Progenitor cell of endocrine pancreas (in vitro differentiated cells): ENCODE measurements at regions not wholly inside any gene's neighbourhood (a gene's known extent, or its start where the extent isn't known, plus 50 kb on each side); places are given as distances from the start of the nearest gene placed in this dataset.

ENCODE experiments used
- DNase-seq: peaks from one replicate; pipeline ENCODE4 v3.0.0; 2021; ENCODE audit warnings: low spot score; ENCODE audit not compliant: unreplicated experiment
- H3K27ac Mint-ChIP-seq: 2 replicates; pipeline ENCODE4 v1.8.0; 2021; ENCODE audit warnings: mild to moderate bottlenecking, moderate library complexity, mixed read lengths
- H3K27me3 Mint-ChIP-seq: 2 replicates; pipeline ENCODE4 v1.8.0; 2021; ENCODE audit warnings: mixed read lengths
- H3K36me3 Mint-ChIP-seq: 2 replicates; pipeline ENCODE4 v1.8.0; 2022; ENCODE audit warnings: mixed read lengths; ENCODE audit not compliant: insufficient read depth
- H3K4me1 Mint-ChIP-seq: 2 replicates; pipeline ENCODE4 v1.8.0; 2021; ENCODE audit warnings: low read depth, mixed read lengths
- H3K4me3 Mint-ChIP-seq: 2 replicates; pipeline ENCODE4 v1.8.0; 2021; ENCODE audit warnings: low read depth, mild to moderate bottlenecking, moderate library complexity, mixed read lengths
- H3K9me3 Mint-ChIP-seq: 2 replicates; pipeline ENCODE4 v1.8.0; 2021; ENCODE audit warnings: low read depth, mixed read lengths
- CTCF ChIP-seq: fragments of 200-600 bp; sonication (generic); IDR thresholded peaks from one replicate; pipeline ENCODE4 v1.5.0; 2021; ENCODE audit warnings: antibody characterized with exemption, mild to moderate bottlenecking; ENCODE audit not compliant: unreplicated experiment

- Mint-ChIP-seq H3K27me3 (no peaks in the 10 kb centered on the region), H3K4me1 (no peaks in the 10 kb centered on the region), H3K4me3 (no peak overlapping the region), H3K27ac (no peak overlapping the region), H3K36me3 (peaks cover 1% of the 10 kb centered on the region), H3K9me3 (peaks cover 50% of the 10 kb centered on the region)
- no peak for DNase-seq
- no peak for TF ChIP-seq CTCF
Measured at GRCh38 chr16:13696017-13696416, 223.9 kb upstream of the ERCC4 start.

- no peak overlapping the region for H3K27ac Mint-ChIP-seq
- H3K4me1 Mint-ChIP-seq, result no peaks in the 10 kb centered on the region
- DNase-seq, result no peak
- peaks cover 50% of the 10 kb centered on the region for H3K9me3 Mint-ChIP-seq
- peaks cover 1% of the 10 kb centered on the region for H3K36me3 Mint-ChIP-seq
- H3K27me3 Mint-ChIP-seq, result no peaks in the 10 kb centered on the region
- no peak overlapping the region for H3K4me3 Mint-ChIP-seq
- TF ChIP-seq CTCF, result no peak
Measured at GRCh38 chr16:13697013-13697412, 222.9 kb upstream of the ERCC4 start.

- H3K4me3 Mint-ChIP-seq, result no peak overlapping the region
- no peak overlapping the region for H3K27ac Mint-ChIP-seq
- peaks cover 45% of the 10 kb centered on the region for H3K9me3 Mint-ChIP-seq
- no peak for DNase-seq
- TF ChIP-seq CTCF, result no peak
- no peaks in the 10 kb centered on the region for H3K27me3 Mint-ChIP-seq
- H3K36me3 Mint-ChIP-seq, result peaks cover 1% of the 10 kb centered on the region
- no peaks in the 10 kb centered on the region for H3K4me1 Mint-ChIP-seq
Measured at GRCh38 chr16:13697568-13697967, 222.4 kb upstream of the ERCC4 start.

GRCh38 chr16:13702614-13703013 lies 217.3 kb upstream of the ERCC4 start:
- TF ChIP-seq CTCF, result no peak
- H3K4me1 Mint-ChIP-seq, result no peaks in the 10 kb centered on the region
- no peaks in the 10 kb centered on the region for H3K36me3 Mint-ChIP-seq
- no peak overlapping the region for H3K27ac Mint-ChIP-seq
- DNase-seq, result no peak
- H3K27me3 Mint-ChIP-seq, result no peaks in the 10 kb centered on the region
- H3K9me3 Mint-ChIP-seq, result peaks cover 16% of the 10 kb centered on the region
- H3K4me3 Mint-ChIP-seq, result no peak overlapping the region

GRCh38 chr16:13708347-13709120 lies 211.4 kb upstream of the ERCC4 start:
- Mint-ChIP-seq H3K4me1 (peaks cover 1% of the 10 kb centered on the region), H3K9me3 (peaks cover 11% of the 10 kb centered on the region), H3K27me3 (peaks cover 7% of the 10 kb centered on the region), H3K4me3 (no peak overlapping the region), H3K36me3 (no peaks in the 10 kb centered on the region), H3K27ac (no peak overlapping the region)
- DNase-seq, result no peak
- TF ChIP-seq CTCF, result no peak
